Inflammatory macrophage treated with lipopolysaccharide for 1 hour (primary cell): ENCODE measurements at regions not wholly inside any gene's neighbourhood (a gene's known extent, or its start where the extent isn't known, plus 50 kb on each side); places are given as distances from the start of the nearest gene placed in this dataset.
A peak's percentile ranks its signal among the peaks of the same experiment; 100 is the strongest.
"Not testable (repeated sequence)": the region's sequence is repeated elsewhere in the genome, so short reads cannot be mapped to it uniquely, and the experiment has no call there.

Experiments
- DNase-seq, 2 donors: peaks; one replicate each; pipeline ENCODE4 v3.0.0-alpha.2; 2020 to 2022

GRCh38 chr10:62996516-62996915, 136.6 kb upstream of the NRBF2 start:
- no peak for DNase-seq

- DNase-seq = no peak
Observed at GRCh38 chr10:62993121-62993520, 140.0 kb upstream of the NRBF2 start.

- DNase-seq = peak in 1 of 2 donors; percentile 29
Observed at GRCh38 chr10:62992145-62992721, 140.9 kb upstream of the NRBF2 start.

- peak; percentile 20 to 25 for DNase-seq
Observed at GRCh38 chr10:62990126-62990525, 143.0 kb upstream of the NRBF2 start.

GRCh38 chr10:62985807-62986600, 147.1 kb upstream of the NRBF2 start:
- no peak for DNase-seq

GRCh38 chr10:62981096-62981495, 152.0 kb upstream of the NRBF2 start:
- DNase-seq = no peak

GRCh38 chr10:62980687-62981086, 152.4 kb upstream of the NRBF2 start:
- no peak for DNase-seq

GRCh38 chr10:62979921-62980320, 153.2 kb upstream of the NRBF2 start:
- no peak for DNase-seq

- no peak for DNase-seq
Observed at GRCh38 chr10:62978482-62978881, 154.6 kb upstream of the NRBF2 start.

- peak in 1 of 2 donors; percentile 22 for DNase-seq
Observed at GRCh38 chr10:62974795-62975194, 158.3 kb upstream of the NRBF2 start.

- DNase-seq = no peak
Observed at GRCh38 chr10:62972103-62972502, 155.9 kb upstream of the EGR2 start.

GRCh38 chr10:62964026-62964425, 147.9 kb upstream of the EGR2 start:
- DNase-seq = no peak

GRCh38 chr10:62961951-62962523, 145.9 kb upstream of the EGR2 start:
- DNase-seq = no peak

- DNase-seq = no peak
Observed at GRCh38 chr10:62960416-62960815, 144.2 kb upstream of the EGR2 start.

- no peak for DNase-seq
Observed at GRCh38 chr10:62959553-62959952, 143.4 kb upstream of the EGR2 start.

- no peak for DNase-seq
Observed at GRCh38 chr10:62958980-62959379, 142.8 kb upstream of the EGR2 start.

GRCh38 chr10:62946278-62946677, 130.1 kb upstream of the EGR2 start:
- no peak for DNase-seq

- no peak for DNase-seq
Observed at GRCh38 chr10:62939698-62940097, 123.5 kb upstream of the EGR2 start.

- DNase-seq = no peak
Observed at GRCh38 chr10:62938672-62939071, 122.5 kb upstream of the EGR2 start.

GRCh38 chr10:62937674-62938073, 121.5 kb upstream of the EGR2 start:
- no peak for DNase-seq

- no peak for DNase-seq
Observed at GRCh38 chr10:62935022-62935421, 118.9 kb upstream of the EGR2 start.

- peak in 1 of 2 donors; percentile 12 for DNase-seq
Observed at GRCh38 chr10:62934258-62934657, 118.1 kb upstream of the EGR2 start.

- DNase-seq = not testable (repeated sequence)
Observed at GRCh38 chr10:62928763-62929162, 112.6 kb upstream of the EGR2 start.

GRCh38 chr10:62926407-62926806, 110.2 kb upstream of the EGR2 start:
- DNase-seq = no peak
